Endothelial cell of umbilical vein (primary cell): ENCODE measurements at regions not wholly inside any gene's neighbourhood (a gene's known extent, or its start where the extent isn't known, plus 50 kb on each side); places are given as distances from the start of the nearest gene placed in this dataset.

Experiments used
- EZH2 ChIP-seq: IDR thresholded peaks from 2 replicates; pipeline ENCODE4 v1.6.1; 2012; ENCODE audit warnings: borderline replicate concordance, low read depth, mild to moderate bottlenecking, moderate library complexity, low read length, inconsistent platforms; ENCODE audit not compliant: severe bottlenecking
- POLR2A ChIP-seq: IDR thresholded peaks from 2 replicates; pipeline ENCODE4 v1.6.1; 2012; ENCODE audit warnings: low read depth, mild to moderate bottlenecking, control low read depth, low read length

DNA sequence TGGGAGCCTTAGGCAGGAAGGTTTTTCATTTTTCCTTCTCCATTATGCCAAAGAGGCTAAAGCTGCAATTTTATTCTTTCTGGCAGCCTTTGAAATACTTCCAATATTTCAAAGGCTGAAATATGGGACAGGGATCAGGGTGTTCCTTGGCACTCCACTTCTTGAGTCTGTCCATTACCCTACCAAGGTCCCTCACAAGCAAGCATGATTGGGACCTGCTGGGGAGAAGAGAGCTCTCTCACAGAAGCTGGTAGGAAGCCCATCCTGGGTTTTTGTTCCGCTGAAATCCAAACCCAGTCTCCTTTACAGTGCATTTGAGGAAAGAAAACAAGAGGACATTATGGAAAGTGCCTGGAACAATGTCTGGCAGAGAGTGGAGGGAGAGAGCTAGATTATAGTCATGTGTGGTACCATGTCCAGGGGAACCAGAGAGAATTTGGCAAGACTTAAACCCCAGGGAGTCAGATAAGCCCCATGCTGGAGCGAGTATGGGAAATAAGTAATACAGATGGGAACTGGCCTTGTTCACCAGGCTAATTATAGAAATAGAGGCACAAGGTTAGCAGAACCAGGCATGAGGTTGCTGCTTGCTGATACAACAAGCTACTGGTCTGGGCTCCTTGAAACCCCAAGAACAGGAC is 104.7 kb downstream of the LSM5 start:
- TF ChIP-seq POLR2A (no peak), EZH2 (no peak)
